HT-29 (cell line): ENCODE measurements at regions not wholly inside any gene's neighbourhood (a gene's known extent, or its start where the extent isn't known, plus 50 kb on each side); places are given as distances from the start of the nearest gene placed in this dataset.

Experiments
- DNase-seq: peaks from one replicate; pipeline ENCODE4 v3.0.0-alpha.2; 2015; ENCODE audit warnings: low spot score

- DNase-seq: no peak
These were observed 102.2 kb upstream of the RND3 start for GRCh38 chr2:150589681-150590080.

GRCh38 chr2:150588506-150588870 is 101.0 kb upstream of the RND3 start:
- DNase-seq: no peak

GRCh38 chr2:150587547-150588505 is 100.4 kb upstream of the RND3 start:
- no peak for DNase-seq

GRCh38 chr2:150586858-150587257 is 99.4 kb upstream of the RND3 start:
- no peak for DNase-seq

- DNase-seq: no peak
These were observed 97.9 kb upstream of the RND3 start for GRCh38 chr2:150585221-150585971.

GRCh38 chr2:150584081-150584480 is 96.6 kb upstream of the RND3 start:
- DNase-seq: no peak

- no peak for DNase-seq
These were observed 94.4 kb upstream of the RND3 start for GRCh38 chr2:150581717-150582472.

- DNase-seq: no peak
These were observed 91.0 kb upstream of the RND3 start for GRCh38 chr2:150578481-150578880.

- no peak for DNase-seq
These were observed 88.4 kb upstream of the RND3 start for GRCh38 chr2:150575861-150576260.

- DNase-seq: no peak
These were observed 85.5 kb upstream of the RND3 start for GRCh38 chr2:150572961-150573395.

- DNase-seq: no peak
These were observed 84.8 kb upstream of the RND3 start for GRCh38 chr2:150572194-150572766.

- DNase-seq: no peak
These were observed 83.7 kb upstream of the RND3 start for GRCh38 chr2:150571121-150571520.

GRCh38 chr2:150570712-150571111 is 83.2 kb upstream of the RND3 start:
- DNase-seq: no peak

GRCh38 chr2:150569761-150570160 is 82.3 kb upstream of the RND3 start:
- DNase-seq: no peak

GRCh38 chr2:150567771-150568301 is 80.4 kb upstream of the RND3 start:
- DNase-seq: no peak

GRCh38 chr2:150566289-150566688 is 78.8 kb upstream of the RND3 start:
- DNase-seq: no peak

- no peak for DNase-seq
These were observed 73.6 kb upstream of the RND3 start for GRCh38 chr2:150561076-150561475.

GRCh38 chr2:150557020-150557600 is 69.6 kb upstream of the RND3 start:
- DNase-seq: no peak

GRCh38 chr2:150555611-150556356 is 68.3 kb upstream of the RND3 start:
- no peak for DNase-seq

GRCh38 chr2:150554046-150554445 is 66.6 kb upstream of the RND3 start:
- no peak for DNase-seq
